HEK293 (cell line): ENCODE measurements at regions not wholly inside any gene's neighbourhood (a gene's known extent, or its start where the extent isn't known, plus 50 kb on each side); places are given as distances from the start of the nearest gene placed in this dataset.

Experiments
- PRDM2 ChIP-seq: fragments of 450-650 bp; formaldehyde crosslinking; IDR thresholded peaks from 2 replicates; pipeline ENCODE4 v1.5.1; 2016; ENCODE audit warnings: missing biosample characterization, missing genetic modification characterization, borderline replicate concordance
- ZNF138 ChIP-seq: fragments of 450-650 bp; formaldehyde crosslinking; IDR thresholded peaks from 2 replicates; pipeline ENCODE4 v1.5.1; 2016; ENCODE audit warnings: missing biosample characterization, missing genetic modification characterization, borderline replicate concordance
- ZNF146 ChIP-seq: fragments of 450-650 bp; formaldehyde crosslinking; IDR thresholded peaks from 2 replicates; pipeline ENCODE4 v1.5.1; 2016; ENCODE audit warnings: missing biosample characterization, missing genetic modification characterization
- ZNF239 ChIP-seq: fragments of 450-650 bp; formaldehyde crosslinking; IDR thresholded peaks from 2 replicates; pipeline ENCODE4 v1.5.1; 2016; ENCODE audit warnings: missing biosample characterization, missing genetic modification characterization
- ZNF274 ChIP-seq, 2 experiments: fragments of 200-500 bp in 1 of 2; fragments of 450-650 bp in 1 of 2; sonication (Bioruptor generic) in 1 of 2; formaldehyde crosslinking in 1 of 2; IDR thresholded peaks; 2 replicates each; pipeline versions ENCODE4 v1.5.1 to v1.6.1; 2014 to 2016; ENCODE audit warnings: borderline replicate concordance in 1 of 2, inconsistent platforms in 1 of 2, low read length in 1 of 2, missing biosample characterization in 1 of 2, missing genetic modification characterization in 1 of 2
- ZNF350 ChIP-seq: fragments of 450-650 bp; formaldehyde crosslinking; IDR thresholded peaks from 2 replicates; pipeline ENCODE4 v1.5.0; 2017; ENCODE audit warnings: missing biosample characterization, mild to moderate bottlenecking, missing genetic modification characterization
- ZNF626 ChIP-seq: fragments of 450-650 bp; sonication (Bioruptor Pico); formaldehyde crosslinking; IDR thresholded peaks from 2 replicates; pipeline ENCODE4 v1.5.1; 2018; ENCODE audit warnings: missing biosample characterization, missing genetic modification characterization, inconsistent platforms
- ZNF629 ChIP-seq: fragments of 450-650 bp; formaldehyde crosslinking; IDR thresholded peaks from 2 replicates; pipeline ENCODE4 v1.5.1; 2017; ENCODE audit warnings: missing biosample characterization, missing genetic modification characterization
- ZNF658 ChIP-seq: fragments of 450-650 bp; formaldehyde crosslinking; IDR thresholded peaks from 2 replicates; pipeline ENCODE4; 2016; ENCODE audit warnings: missing biosample characterization, missing genetic modification characterization
- ZSCAN4 ChIP-seq: fragments of 450-650 bp; formaldehyde crosslinking; IDR thresholded peaks from 2 replicates; pipeline ENCODE4 v1.5.1; 2017; ENCODE audit warnings: missing biosample characterization, missing genetic modification characterization
- TF ChIP-seq, protein P1 (sequence below): fragments of 450-650 bp; formaldehyde crosslinking; IDR thresholded peaks from 2 replicates; pipeline ENCODE4 v1.5.1; 2016; ENCODE audit warnings: missing biosample characterization, missing genetic modification characterization

DNA sequence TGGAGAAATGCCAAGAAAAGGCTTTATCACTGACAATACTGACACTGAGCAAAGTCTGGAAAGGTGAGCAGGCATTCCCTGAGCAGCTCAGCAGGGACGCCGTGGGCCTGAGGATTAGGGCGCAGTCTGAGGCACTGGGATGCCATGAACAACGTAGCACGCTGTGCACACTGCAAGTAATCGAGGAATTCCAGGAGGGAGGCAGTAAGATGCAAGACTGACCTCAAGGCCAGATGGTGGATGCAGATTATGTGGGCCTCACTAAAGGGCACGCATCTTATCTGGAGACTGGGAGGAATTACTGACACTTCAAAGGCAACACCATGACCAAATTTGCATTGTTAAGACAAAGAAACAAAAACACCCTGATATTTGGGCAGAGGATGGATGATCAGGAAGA lies 50.4 kb upstream of the OPCML start:
- TF ChIP-seq ZNF239: no peak
- TF ChIP-seq ZNF658: no peak
- no peak for TF ChIP-seq PRDM2 (tag by site-specific recombination)
- no peak for TF ChIP-seq ZSCAN4
- TF ChIP-seq, protein P1, sequence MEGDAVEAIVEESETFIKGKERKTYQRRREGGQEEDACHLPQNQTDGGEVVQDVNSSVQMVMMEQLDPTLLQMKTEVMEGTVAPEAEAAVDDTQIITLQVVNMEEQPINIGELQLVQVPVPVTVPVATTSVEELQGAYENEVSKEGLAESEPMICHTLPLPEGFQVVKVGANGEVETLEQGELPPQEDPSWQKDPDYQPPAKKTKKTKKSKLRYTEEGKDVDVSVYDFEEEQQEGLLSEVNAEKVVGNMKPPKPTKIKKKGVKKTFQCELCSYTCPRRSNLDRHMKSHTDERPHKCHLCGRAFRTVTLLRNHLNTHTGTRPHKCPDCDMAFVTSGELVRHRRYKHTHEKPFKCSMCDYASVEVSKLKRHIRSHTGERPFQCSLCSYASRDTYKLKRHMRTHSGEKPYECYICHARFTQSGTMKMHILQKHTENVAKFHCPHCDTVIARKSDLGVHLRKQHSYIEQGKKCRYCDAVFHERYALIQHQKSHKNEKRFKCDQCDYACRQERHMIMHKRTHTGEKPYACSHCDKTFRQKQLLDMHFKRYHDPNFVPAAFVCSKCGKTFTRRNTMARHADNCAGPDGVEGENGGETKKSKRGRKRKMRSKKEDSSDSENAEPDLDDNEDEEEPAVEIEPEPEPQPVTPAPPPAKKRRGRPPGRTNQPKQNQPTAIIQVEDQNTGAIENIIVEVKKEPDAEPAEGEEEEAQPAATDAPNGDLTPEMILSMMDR (tag by site-specific recombination): no peak
- no peak for TF ChIP-seq ZNF626
- no peak for TF ChIP-seq ZNF146 (tag by site-specific recombination)
- no peak for TF ChIP-seq ZNF350
- no peak for TF ChIP-seq ZNF138 (tag by site-specific recombination)
- TF ChIP-seq ZNF629 (tag by site-specific recombination): no peak
- no peak for TF ChIP-seq ZNF274 (IDR thresholded peaks at IDR 0.05; ENCODE audit: low read length)
- TF ChIP-seq ZNF274 (tag by site-specific recombination; IDR thresholded peaks at IDR 0.05; ENCODE audit: borderline replicate concordance): no peak
